Skin epidermis (tissue), 12 donors: ENCODE measurements at regions not wholly inside any gene's neighbourhood (a gene's known extent, or its start where the extent isn't known, plus 50 kb on each side); places are given as distances from the start of the nearest gene placed in this dataset.
A peak's percentile ranks its signal among the peaks of the same experiment; 100 is the strongest.

Source experiments
- H3K27ac ChIP-seq, 21 experiments: fragments of 200-600 bp; sonication (generic) in 11 of 21; one replicate each; pipeline ENCODE4 v1.5.0; 2020; ENCODE audit warnings: mild to moderate bottlenecking in 3 of 21, inconsistent platforms in 2 of 21, moderate library complexity in 2 of 21
- H3K4me3 ChIP-seq, 7 experiments: fragments of 200-600 bp; sonication (generic) in 2 of 7; one replicate each; pipeline ENCODE4 v1.5.0; 2020; ENCODE audit warnings: inconsistent platforms in 2 of 7, mild to moderate bottlenecking in 2 of 7, moderate library complexity in 1 of 7

GRCh38 chr1:109827986-109828385, 64.3 kb upstream of the EPS8L3 start:
- Histone ChIP-seq H3K4me3 (no peak overlapping the region), H3K27ac (no peak overlapping the region)

- Histone ChIP-seq H3K27ac (no peak overlapping the region), H3K4me3 (no peak overlapping the region)
These were observed 63.7 kb upstream of the EPS8L3 start for GRCh38 chr1:109827466-109827865.

DNA sequence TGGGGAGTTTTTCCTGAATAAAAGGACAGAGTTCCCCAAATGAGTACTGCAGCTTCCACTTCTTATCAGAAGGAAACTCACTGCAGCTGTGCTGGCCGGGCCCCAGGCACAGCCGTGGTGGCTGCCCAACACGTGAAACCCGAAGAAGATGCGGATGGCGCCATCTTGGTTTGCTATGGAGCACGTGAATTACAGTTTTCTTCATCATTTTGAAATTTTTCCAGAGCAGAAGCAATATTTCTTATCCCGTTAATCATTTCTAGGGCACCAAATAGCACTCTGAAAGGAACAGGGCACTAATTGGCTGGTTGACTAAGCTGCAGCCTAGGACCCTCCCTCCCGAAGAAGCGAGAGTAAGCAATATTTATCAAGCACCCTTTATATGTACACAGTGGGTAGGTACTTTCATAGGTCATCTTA, 63.2 kb upstream of the EPS8L3 start:
- no peak overlapping the region for H3K27ac ChIP-seq

DNA sequence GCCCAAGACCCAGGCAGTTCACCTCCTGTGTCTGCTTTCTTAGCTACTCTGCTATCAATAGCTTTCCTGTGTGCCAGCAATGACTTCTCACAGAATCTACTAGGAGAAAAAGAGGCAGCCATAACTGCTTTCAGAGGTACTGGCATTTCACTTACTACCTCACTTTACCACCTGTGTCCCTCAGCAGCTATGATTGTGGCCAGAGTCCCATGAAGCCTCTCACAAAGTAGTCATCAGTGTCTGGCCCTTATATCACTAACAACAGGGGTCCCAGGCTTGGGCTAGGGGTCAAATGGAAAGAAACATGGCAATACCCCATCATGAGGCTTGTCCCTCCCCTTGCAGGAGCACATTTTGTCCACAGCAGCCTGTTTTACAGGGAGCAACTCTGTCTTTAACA, 62.7 kb upstream of the EPS8L3 start:
- Histone ChIP-seq H3K27ac (no peak overlapping the region), H3K4me3 (no peak overlapping the region)

More for the DNA sequence above, 63.2 kb upstream of the EPS8L3 start:
- no peak overlapping the region for H3K4me3 ChIP-seq

GRCh38 chr1:109824349-109825115, 60.8 kb upstream of the EPS8L3 start:
- no peak overlapping the region for H3K4me3 ChIP-seq
- peak overlapping the region in 12 of 21 experiments; percentile 13 to 68 (median 45) for H3K27ac ChIP-seq

DNA sequence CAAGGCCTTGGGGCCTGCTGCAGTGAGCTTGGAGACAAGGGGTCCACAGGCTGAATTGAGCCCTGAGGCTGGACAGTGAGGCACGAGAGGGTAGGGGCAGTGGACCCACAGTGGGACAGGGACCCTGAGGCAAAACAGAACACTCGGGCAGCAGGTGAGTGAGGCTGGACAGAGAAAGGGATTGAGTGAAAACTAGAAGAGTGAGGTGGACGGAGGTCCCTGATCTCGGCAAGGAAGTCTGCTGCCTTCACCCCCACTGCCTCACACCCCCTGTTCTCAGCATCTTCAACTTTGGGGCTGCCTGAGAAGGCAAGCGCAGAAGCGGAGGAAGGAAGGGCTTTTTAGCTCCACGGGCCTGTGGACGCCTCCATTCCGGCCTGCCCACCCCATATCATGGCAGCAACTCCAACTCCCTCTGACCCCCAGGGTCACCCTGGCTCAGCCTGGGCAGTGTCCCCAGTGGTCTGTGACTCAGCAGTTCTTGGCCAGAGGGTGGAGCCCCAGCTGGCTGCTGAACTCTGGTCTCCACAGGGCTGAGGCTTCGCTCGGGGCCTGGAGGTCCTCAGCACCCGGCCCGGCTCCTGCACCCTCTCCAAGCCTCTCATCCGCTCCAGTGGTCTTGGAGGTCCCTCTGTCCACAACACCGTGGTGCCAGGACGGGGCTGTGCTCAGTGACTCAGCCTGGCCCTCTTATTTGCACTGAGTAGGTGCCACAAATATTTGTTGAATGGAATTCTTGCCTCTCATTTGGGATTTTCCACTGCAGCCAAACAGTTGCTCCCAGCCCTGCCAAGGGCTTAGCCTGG, 60.0 kb upstream of the EPS8L3 start:
- H3K27ac ChIP-seq: peak overlapping the region in 16 of 21 experiments; percentile 12 to 68 (median 42)
- H3K4me3 ChIP-seq: no peak overlapping the region

DNA sequence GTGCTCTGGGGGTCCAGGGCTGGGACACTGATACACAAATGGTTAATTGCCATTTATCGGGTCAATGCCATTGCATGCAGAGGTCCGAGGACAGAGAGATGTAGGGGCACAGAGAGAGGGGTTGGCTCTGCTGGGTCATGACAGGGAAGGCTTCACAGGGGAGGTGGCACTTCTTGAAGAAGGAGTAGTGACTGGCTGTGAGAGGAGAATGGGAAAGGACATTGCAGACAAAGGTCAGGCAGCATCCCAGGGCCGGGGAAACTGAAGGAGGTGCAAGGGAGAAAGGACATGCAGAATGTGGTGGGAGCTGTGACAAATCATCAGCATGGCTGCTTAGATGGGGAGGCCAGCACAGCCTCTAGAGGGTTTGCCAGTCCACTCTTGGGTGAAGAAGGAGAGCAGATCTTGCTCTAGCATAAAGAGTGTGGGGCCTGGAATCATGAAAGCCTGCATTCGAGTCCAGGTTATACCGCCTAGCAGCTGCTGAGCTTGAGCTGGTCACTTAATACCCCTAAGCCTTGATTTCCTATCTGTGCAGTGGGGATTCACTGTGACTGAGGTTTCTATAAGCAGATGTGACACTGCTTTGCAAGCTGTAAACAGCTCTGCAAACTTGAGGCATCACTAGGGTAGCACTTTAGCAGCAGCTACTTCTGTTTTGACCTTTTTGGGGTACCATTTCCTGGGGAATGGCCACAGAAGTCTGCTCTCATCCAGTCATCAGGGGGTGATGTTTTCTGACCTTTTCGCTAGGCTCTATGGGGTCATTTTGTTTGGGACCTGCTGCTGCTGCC, 59.2 kb upstream of the EPS8L3 start:
- H3K4me3 ChIP-seq: no peak overlapping the region
- peak overlapping the region in 13 of 21 experiments; percentile 18 to 75 (median 61) for H3K27ac ChIP-seq

GRCh38 chr1:109821831-109822745, 58.4 kb upstream of the EPS8L3 start:
- H3K4me3 ChIP-seq: no peak overlapping the region
- H3K27ac ChIP-seq: peak overlapping the region in 19 of 21 experiments; percentile 18 to 79 (median 71)

DNA sequence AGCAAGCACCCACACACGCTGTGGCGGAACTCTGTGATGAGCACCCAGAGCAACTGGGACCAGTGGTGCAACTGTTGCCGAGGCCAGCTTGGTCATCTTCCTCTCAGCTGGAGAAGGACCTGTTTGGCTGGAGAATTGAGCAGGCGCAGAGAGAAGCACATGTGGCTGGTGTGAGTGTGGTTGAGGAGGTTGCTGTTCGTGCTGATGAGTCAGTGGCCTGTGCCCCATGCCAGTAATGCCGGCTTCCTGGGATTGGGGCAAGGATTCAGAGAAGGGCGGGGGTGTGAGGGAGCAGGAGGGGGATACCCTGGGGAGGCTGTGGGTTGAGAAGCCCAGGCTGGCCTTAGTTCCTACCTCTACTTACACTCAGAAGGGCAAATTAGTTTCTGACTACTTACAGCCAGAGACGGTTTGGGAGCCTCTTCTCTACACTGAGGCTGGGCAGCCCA, 57.5 kb upstream of the EPS8L3 start:
- Histone ChIP-seq H3K4me3 (no peak overlapping the region), H3K27ac (peak overlapping the region in 19 of 21 experiments; percentile 18 to 79 (median 71))

DNA sequence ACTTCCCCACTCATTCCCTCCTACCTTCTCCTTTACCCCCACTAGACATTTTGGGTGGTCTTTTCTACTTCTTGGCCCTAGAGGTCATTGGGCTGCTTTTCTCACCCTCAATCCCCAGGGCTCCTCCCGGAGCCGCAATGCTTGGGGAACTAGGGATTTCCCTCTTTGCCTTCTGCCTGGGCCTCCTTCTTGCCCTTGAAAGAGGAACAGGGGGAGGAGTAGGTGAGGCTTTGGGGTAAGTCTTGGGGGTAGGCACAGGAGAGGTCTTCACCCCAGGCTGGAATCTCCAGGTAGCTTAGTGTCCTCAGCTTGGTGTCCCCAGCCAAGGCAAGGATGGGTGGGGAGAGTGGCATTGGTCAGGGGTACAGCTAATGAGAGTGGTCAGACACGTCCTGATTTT, 56.2 kb upstream of the EPS8L3 start:
- no peak overlapping the region for H3K27ac ChIP-seq

DNA sequence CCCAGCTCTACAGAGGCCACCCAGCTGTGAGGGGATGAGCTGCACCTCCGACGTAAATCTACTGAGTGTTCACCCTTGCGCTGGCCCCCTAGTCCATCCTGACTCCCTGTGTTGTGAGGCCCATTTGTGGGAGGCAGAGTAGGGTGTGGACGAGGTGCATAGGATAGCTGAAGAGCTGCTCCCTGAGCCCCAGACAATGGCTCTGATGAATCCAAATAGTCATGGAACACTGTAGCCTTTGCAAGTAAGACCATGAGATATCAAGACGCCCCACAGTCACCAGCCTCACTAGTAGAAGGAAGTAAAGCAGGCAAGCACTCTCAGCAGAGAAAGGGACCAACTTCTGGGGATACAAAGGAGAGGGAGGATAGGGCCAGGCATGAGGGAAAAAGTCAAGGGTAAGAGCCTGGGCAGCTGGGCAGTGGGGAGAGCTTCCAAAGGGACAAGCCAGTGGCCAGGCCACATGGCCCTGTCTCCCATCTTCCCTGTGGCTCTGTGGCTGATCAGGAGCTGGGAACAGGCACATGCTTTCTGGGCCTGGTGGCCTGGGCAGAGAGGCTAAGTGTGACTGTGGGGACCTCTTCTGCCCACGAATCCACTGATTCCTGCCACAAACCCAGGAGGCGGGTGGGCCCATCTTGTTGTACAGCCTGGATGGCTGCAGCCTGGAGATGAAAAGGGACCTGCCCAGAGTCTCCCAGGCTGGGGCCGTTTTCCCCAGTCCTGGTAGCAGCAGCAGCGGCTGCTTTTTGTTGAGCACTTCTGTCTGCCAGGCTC, 55.5 kb upstream of the EPS8L3 start:
- no peak overlapping the region for H3K4me3 ChIP-seq
- no peak overlapping the region for H3K27ac ChIP-seq

More for the DNA sequence above, 56.2 kb upstream of the EPS8L3 start:
- no peak overlapping the region for H3K4me3 ChIP-seq

GRCh38 chr1:109818271-109818987, 54.7 kb upstream of the EPS8L3 start:
- Histone ChIP-seq H3K4me3 (no peak overlapping the region), H3K27ac (no peak overlapping the region)

DNA sequence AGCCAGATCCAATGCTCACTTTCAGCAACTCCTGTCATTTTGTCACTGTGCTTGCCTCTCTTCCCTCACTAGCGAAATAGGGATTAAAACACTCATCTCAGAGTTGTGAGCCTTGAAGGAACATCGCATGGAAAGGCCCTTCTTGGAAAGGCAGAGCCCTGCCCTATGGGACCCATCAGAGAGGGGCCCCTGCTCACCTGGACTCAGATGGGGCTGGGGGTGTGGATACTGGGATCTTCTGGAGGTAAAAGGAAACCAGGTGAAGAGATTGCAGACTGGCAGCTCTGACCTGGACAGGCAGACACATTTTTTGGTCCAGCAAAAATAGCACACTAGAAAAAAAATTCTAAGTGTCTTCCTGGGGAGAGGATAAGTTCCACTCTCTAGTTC, 54.2 kb upstream of the EPS8L3 start:
- no peak overlapping the region for H3K4me3 ChIP-seq

DNA sequence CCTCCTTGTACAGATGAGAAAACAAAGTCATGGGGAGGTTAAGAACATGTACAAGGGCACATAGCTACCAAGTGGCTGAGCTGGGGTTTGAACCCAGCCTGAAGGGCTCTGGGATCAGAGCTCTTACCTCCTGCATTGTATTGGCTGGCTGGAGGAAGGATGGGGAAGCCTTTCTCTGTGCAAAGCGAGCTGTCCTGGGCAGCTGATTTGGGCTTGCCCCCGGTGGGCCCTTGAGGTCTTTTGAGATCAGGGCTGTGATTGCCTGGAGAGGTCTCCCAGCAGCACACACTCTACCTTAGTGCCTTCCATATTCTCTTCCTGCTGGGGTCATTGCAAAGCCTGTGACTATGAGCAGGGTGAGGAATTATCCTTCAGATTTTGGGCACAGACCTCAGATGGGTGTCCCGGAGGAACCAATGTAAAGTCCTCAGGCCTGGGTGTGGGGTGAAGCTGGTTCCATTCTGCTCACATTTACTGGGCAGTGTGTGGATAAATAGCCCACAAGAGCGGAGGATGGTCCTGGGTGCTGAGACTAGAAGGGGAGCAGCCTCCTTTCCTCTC, 53.3 kb upstream of the EPS8L3 start:
- no peak overlapping the region for H3K4me3 ChIP-seq
- no peak overlapping the region for H3K27ac ChIP-seq

More for the DNA sequence above, 54.2 kb upstream of the EPS8L3 start:
- H3K27ac ChIP-seq: no peak overlapping the region

GRCh38 chr1:109816175-109816811, 52.6 kb upstream of the EPS8L3 start:
- Histone ChIP-seq H3K4me3 (no peak overlapping the region), H3K27ac (peak overlapping the region in 2 of 21 experiments; percentile 20 to 51)

DNA sequence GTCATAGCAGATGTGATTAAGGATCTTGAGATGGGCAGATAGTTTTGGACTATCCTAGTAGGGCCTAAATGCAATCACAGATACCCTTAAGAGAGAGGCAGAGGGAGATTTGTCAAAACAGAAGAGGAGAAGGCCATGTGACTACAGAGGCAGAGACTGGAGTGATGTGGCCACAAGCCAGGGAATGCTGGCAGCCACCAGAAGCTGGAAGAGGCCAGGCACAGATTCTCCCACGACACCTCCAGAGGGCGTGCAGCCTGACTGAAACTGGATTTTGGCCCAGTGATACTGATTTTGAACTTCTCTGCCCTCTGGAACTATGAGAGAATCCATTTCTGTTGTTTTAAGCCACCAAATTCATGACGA, 52.1 kb upstream of the EPS8L3 start:
- Histone ChIP-seq H3K4me3 (no peak overlapping the region), H3K27ac (peak overlapping the region in 2 of 21 experiments; percentile 20 to 51)
